Ishikawa (cell line): ENCODE measurements at regions not wholly inside any gene's neighbourhood (a gene's known extent, or its start where the extent isn't known, plus 50 kb on each side); places are given as distances from the start of the nearest gene placed in this dataset.

ENCODE experiments used
- CEBPB ChIP-seq: IDR thresholded peaks from 2 replicates; pipeline ENCODE4 v1.6.1; 2012
- CREB1 ChIP-seq: IDR thresholded peaks from 2 replicates; pipeline ENCODE4 v1.6.1; 2012; ENCODE audit warnings: low read depth
- EGR1 ChIP-seq: IDR thresholded peaks from 2 replicates; pipeline ENCODE4 v1.6.1; 2012
- EP300 ChIP-seq: IDR thresholded peaks from 2 replicates; pipeline ENCODE4 v1.6.1; 2012; ENCODE audit warnings: borderline replicate concordance
- FOXM1 ChIP-seq: IDR thresholded peaks from 2 replicates; pipeline ENCODE4 v1.6.1; 2012; ENCODE audit warnings: low read depth, borderline replicate concordance
- NFIC ChIP-seq: IDR thresholded peaks from 2 replicates; pipeline ENCODE4 v1.6.1; 2012
- RAD21 ChIP-seq: IDR thresholded peaks from 2 replicates; pipeline ENCODE4 v1.6.1; 2012; ENCODE audit warnings: low read depth
- REST ChIP-seq: IDR thresholded peaks from 2 replicates; pipeline ENCODE4 v1.6.1; 2012; ENCODE audit warnings: low read depth, mild to moderate bottlenecking
- TAF1 ChIP-seq: IDR thresholded peaks from 2 replicates; pipeline ENCODE4 v1.6.1; 2012; ENCODE audit warnings: low read depth, mild to moderate bottlenecking
- TCF12 ChIP-seq: IDR thresholded peaks from 2 replicates; pipeline ENCODE4 v1.6.1; 2012; ENCODE audit warnings: low read depth
- TEAD4 ChIP-seq: IDR thresholded peaks from 2 replicates; pipeline ENCODE4 v1.6.1; 2012
- YY1 ChIP-seq: IDR thresholded peaks from 2 replicates; pipeline ENCODE4 v1.6.1; 2012; ENCODE audit warnings: low read depth
- ZBTB7A ChIP-seq: IDR thresholded peaks from 2 replicates; pipeline ENCODE4 v1.6.1; 2012; ENCODE audit warnings: low read depth
- TF ChIP-seq, protein P1 (sequence below): IDR thresholded peaks from 2 replicates; pipeline ENCODE4 v1.6.1; 2012
- TF ChIP-seq, protein P2 (sequence below): IDR thresholded peaks from 2 replicates; pipeline ENCODE4 v1.6.1; 2012

GRCh38 chr9:81381694-81382093 lies 307.7 kb downstream of the TLE1 start:
- TF ChIP-seq TAF1 = no peak
- no peak for TF ChIP-seq ZBTB7A
- no peak for TF ChIP-seq NFIC
- no peak for TF ChIP-seq TCF12
- no peak for TF ChIP-seq REST
- no peak for TF ChIP-seq YY1
- no peak for TF ChIP-seq CREB1
- no peak for TF ChIP-seq TEAD4

- TF ChIP-seq TCF12 (no peak), REST (no peak), YY1 (no peak), TAF1 (no peak), TEAD4 (no peak), EP300 (no peak), CREB1 (no peak)
- TF ChIP-seq, protein P1, sequence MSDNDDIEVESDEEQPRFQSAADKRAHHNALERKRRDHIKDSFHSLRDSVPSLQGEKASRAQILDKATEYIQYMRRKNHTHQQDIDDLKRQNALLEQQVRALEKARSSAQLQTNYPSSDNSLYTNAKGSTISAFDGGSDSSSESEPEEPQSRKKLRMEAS = no peak
- TF ChIP-seq, protein P2, sequence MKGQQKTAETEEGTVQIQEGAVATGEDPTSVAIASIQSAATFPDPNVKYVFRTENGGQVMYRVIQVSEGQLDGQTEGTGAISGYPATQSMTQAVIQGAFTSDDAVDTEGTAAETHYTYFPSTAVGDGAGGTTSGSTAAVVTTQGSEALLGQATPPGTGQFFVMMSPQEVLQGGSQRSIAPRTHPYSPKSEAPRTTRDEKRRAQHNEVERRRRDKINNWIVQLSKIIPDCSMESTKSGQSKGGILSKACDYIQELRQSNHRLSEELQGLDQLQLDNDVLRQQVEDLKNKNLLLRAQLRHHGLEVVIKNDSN = no peak
Observed at GRCh38 chr9:81380504-81381359, 308.6 kb downstream of the TLE1 start.

DNA sequence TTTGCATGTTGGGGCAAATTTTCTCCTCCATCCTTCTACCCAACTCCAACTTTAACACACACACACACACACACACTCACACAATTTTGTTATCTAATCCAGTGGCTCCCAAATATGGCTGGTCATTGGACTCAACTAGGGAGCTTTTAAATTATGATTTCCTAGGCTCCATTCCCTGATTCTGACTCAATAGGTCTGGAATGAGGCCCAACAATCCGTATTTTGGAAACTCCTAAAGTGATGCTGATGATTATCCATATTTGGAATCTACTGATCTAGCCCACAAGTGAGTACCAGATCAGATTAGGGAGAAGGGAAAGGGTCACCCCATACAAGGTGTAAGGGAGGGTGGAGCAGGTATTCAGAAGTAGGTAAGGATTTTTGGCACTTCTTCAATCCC lies 309.7 kb downstream of the TLE1 start:
- no peak for TF ChIP-seq CEBPB
- TF ChIP-seq, protein P2 = no peak
- no peak for TF ChIP-seq TCF12
- TF ChIP-seq, protein P1 = no peak
- TF ChIP-seq TEAD4 = no peak
- TF ChIP-seq CREB1 = no peak
- TF ChIP-seq YY1 = no peak
- TF ChIP-seq TAF1 = no peak
- no peak for TF ChIP-seq ZBTB7A
- TF ChIP-seq NFIC = no peak
- no peak for TF ChIP-seq EGR1
- no peak for TF ChIP-seq RAD21
- no peak for TF ChIP-seq REST
- no peak for TF ChIP-seq FOXM1
- no peak for TF ChIP-seq EP300

DNA sequence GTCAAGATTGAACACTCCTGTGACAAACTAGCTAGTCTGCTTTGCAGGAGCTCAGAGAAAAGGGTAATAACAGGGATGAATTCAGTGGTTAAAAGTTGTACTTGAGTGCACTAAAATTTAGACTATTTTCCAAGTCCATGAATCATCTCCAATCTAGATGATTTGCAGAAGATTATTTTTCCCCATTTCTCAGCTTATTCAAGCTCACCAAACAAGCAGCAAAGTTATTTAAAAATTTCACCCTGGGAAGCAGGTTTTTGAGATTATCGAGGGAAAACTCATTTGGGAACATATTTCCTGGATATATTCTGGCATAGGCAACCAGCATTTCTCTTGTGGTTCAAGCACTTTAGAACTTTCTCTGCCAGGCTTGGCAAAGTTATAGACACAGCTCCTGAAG lies 311.4 kb downstream of the TLE1 start:
- TF ChIP-seq CREB1 (no peak), FOXM1 (no peak), EP300 (no peak), ZBTB7A (no peak), TEAD4 (no peak), EGR1 (no peak), TAF1 (no peak), CEBPB (no peak), NFIC (no peak), REST (no peak), RAD21 (no peak), TCF12 (no peak), YY1 (no peak)
- TF ChIP-seq, protein P1 = no peak
- TF ChIP-seq, protein P2 = no peak
